Fibroblast of skin of left biceps (primary cell): ENCODE measurements at regions not wholly inside any gene's neighbourhood (a gene's known extent, or its start where the extent isn't known, plus 50 kb on each side); places are given as distances from the start of the nearest gene placed in this dataset.

Experiments used
- DNase-seq, 2 experiments: peaks; one replicate each; pipeline ENCODE4 v3.0.0-alpha.2; 2013; ENCODE audit warnings: low read depth in 2 of 2

- DNase-seq: no peak
Measured at GRCh38 chr10:30256084-30256483, 93.0 kb downstream of the MTPAP start.

GRCh38 chr10:30254926-30255325 is 94.2 kb downstream of the MTPAP start:
- DNase-seq: no peak

DNA sequence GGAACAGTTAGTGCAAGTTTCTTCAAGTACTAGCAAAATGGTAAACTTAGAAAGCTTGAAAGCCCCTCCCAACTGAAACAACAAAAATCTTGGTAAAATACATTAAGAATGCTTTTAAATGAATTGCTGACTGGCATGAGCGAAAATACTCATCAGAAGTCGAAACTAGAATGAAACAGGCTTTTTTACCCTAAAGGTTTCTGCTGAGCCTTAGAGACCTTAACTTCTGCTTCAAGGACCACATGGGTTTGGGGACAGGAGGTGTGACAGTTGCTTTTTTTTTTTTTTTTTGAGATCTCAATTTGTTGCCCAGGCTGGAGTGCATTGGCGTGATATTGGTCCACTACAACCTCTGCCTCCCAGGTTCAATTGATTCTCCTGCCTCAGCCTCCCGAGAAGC is 100.3 kb downstream of the MTPAP start:
- no peak for DNase-seq

GRCh38 chr10:30247704-30248103 is 101.4 kb downstream of the MTPAP start:
- no peak for DNase-seq

- DNase-seq: no peak
Measured at GRCh38 chr10:30241422-30242110, 107.5 kb downstream of the MTPAP start.

DNA sequence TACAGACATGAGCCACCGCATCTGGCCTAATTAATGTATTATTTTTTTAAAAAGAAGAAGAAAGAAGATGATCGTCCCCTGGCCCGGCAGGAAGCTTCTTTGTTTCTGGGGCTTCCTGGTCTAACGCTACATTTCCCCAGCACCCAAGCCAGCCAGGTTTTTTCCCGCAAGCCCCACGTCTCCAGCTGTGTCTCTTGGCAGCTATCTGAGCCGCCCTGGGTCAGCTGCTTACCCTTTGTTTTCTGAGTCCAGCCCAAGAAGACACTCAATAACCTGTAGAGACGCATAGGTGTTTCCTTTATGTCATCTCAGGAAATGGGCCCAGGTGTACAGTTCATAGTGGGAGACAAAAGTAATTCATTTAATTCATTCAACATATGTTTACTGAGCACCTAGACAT is 110.2 kb downstream of the MTPAP start:
- no peak for DNase-seq

- no peak for DNase-seq
Measured at GRCh38 chr10:30233186-30233959, 115.7 kb downstream of the MTPAP start.

GRCh38 chr10:30231709-30232108 is 117.4 kb downstream of the MTPAP start:
- no peak for DNase-seq

DNA sequence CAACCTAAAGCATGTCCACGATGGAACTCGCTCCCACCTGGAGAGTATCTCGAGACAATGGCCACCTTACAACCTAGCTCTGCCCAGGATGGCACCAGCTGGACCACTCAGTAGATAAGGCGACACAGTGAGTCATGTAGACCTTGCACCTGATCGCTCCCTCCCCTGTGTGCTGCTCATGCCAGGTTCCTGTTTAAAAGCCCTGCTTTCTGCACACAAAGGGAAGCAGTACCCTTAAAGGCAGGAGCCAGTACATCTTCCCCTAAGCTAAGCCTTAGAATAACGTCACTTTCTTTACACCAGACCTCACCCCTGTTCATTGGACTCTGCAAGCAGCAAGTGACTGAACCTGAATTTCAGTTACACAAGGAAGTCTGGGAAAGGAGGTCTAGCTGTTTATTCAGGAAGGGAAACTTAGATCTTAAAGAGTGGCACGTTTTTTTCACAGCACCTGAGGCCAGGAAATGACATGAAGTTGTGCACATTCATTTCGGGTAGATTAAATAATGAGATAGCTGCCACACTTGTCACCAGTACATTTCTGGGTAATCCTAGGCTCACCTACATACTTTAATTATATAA is 117.9 kb downstream of the MTPAP start:
- DNase-seq: no peak

DNA sequence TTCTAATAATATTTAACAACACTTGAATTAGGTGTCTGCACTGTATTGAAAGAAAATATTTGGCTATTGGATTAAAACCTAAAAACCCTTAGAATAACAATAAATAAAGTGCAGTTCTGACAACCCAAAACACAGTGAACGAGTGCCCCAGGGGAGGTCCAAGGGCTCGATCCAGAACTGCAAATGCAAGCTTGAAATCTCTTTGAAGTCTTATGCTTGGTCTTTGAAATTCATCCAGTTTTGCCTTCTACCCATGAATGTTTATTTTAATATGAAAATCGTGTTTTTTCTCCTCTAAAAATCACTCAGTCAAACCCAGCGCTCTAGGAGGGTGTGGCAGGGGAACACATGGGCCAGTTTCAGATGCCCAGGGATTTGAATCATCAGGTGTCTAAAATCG is 119.5 kb downstream of the MTPAP start:
- no peak for DNase-seq

DNA sequence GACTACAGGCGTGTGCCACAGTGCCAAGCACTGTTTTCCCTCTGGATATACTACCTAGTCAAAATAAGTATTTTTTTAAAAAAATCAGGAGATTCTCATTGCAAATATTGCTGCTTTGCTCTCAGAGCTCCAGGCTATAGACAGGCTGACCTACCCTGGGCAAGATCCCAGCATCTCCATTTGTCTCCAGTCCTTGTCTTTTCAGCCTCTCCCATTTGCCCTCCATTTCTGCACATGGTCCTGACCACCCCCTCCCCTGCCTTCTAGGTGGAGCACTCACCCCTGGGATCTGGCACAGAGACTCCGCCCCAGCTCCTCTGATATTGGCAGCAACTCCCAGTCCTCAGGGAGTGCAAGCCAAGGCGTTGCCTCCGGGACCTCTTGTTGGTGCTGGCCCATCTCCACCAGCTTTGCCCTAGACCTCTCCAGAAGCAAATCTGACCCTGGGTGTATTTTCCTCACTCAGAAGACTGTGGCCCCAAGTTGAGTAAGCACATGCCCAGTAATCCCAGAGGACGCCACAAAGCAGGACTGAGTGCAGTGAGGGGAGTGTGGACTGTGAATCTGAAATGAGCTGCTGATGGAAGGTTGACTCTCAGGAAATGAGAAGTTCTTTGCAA is 120.6 kb downstream of the MTPAP start:
- DNase-seq: no peak

- no peak for DNase-seq
Measured at GRCh38 chr10:30227481-30227880, 121.6 kb downstream of the MTPAP start.

GRCh38 chr10:30219971-30220751 is 128.9 kb downstream of the MTPAP start:
- DNase-seq: peak in 1 of 2 experiments; percentile 10

GRCh38 chr10:30216821-30217220 is 132.3 kb downstream of the MTPAP start:
- no peak for DNase-seq

DNA sequence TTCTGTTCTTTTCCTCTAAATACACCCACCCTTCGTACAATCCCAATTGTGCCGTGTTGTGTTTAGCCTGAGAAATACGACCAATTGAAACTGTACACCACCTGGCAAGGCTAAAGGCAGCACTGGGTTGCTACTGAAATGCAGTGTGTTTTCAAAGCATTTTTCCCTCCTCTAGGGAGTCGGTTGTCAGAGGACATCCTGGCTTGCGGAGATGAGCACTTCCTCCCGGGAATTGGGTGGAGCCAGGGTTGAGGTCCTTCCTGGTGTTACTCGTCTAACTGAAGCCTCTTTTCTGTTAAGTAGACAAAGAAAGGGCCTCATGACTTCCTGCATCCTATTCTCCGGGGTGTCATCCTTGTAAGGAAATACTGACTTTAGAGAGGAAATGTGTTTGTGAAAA is 133.5 kb downstream of the MTPAP start:
- DNase-seq: no peak

GRCh38 chr10:30215141-30215540 is 133.9 kb downstream of the MTPAP start:
- DNase-seq: no peak

DNA sequence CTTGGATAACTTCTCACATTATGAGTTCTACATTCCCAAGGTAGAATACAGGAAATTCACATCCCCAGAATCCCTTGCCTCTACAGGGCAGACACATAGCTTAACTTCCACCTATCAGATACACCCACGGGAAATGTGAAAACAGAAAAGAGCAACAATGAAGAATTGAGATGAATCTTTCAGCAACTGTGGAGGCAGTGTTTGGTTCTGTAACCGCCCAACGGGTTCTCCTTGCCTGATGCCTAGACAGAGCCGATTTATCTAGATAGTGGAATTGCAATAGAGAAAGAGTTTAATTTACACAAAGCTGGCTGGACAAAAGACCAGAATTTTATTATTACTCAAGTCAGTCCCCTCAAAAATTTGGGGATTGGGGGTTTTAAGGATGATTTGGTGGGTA is 138.8 kb downstream of the MTPAP start:
- DNase-seq: no peak

DNA sequence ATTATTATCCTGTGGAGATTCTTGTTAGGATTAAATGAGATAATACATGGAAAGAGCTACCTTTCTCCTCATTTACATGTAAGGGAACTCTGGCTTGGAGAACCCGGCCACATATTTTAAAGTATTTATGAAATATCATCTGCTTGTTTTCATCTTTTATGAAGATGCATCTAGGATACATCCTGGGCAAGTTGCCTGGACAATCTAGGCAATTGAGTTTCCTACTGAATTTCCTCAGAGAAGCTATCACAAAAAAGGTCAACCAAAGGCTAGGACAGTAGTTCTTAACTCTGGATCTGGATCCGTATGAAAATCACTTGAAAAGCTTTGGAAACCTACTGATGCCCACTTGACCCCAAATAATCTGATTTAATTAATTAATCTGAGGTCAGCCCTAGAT is 140.7 kb downstream of the MTPAP start:
- no peak for DNase-seq

DNA sequence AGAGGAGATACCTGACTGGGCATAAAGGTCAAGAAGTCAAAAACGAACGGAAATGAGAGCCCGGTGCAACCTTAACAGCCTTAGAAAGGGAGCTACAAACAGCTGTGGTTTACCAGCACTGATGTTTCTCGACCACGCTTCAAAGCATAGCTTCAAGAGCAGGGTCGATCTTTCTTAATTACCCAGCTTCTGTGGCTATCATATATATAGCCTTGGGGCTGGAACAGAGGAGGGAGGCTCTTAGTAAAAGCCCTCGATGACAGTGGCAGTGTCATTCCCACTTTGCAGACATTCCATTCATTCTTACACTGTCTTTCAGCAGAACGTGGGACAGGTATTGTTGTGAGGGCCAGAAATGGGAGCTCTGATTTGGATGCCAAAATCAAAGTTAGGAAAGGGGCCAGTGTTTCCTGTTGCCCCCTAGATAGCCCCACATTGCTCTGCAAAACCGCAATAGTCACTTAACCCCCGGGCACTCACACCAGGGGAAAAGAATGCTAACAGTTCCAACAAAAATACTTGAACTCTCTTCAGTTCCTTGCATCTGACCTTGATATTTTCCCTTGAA is 141.5 kb downstream of the MTPAP start:
- no peak for DNase-seq

- DNase-seq: no peak
Measured at GRCh38 chr10:30200017-30200415, 140.6 kb upstream of the JCAD start.

GRCh38 chr10:30199376-30200016 is 140.1 kb upstream of the JCAD start:
- no peak for DNase-seq
